HepG2 (cell line): ENCODE measurements at regions not wholly inside any gene's neighbourhood (a gene's known extent, or its start where the extent isn't known, plus 50 kb on each side); places are given as distances from the start of the nearest gene placed in this dataset.

Experiments
- ATAC-seq: fragments of 200-7000 bp; cut with Tn5 transposase; 3 replicates; pipeline ENCODE4 v1.9.1; 2020; ENCODE audit warnings: mild to moderate bottlenecking, moderate library complexity
- BruUV-seq: library from RNA; stranded (reverse); fragments of 400-500 nt; replicated peaks from 2 replicates; lab custom pipeline; 2021; lab: Mats Ljungman, UMichigan
- CTCF ChIA-PET: fragments of 300-600 bp; formaldehyde crosslinking; extraction: SDS; loops from one replicate; lab custom pipeline; 2021; ENCODE audit warnings: low total read pairs, inconsistent platforms, low intra/inter-chr PET ratio; lab: Yijun Ruan, JAX
- POLR2A ChIA-PET: fragments of 350-600 bp; sonication (Branson Sonifier 250); formaldehyde crosslinking; loops from one replicate; lab custom pipeline; 2020; ENCODE audit warnings: antibody characterized with exemption, inconsistent platforms; lab: Yijun Ruan, JAX
- DNase-seq: peaks from one replicate; pipeline ENCODE4 v3.0.0-alpha.2; 2015; ENCODE audit warnings: low spot score
- FAIRE-seq: peaks from 3 replicates; lab custom pipeline; 2011; peaks lifted over from hg19 to GRCh38; lab: Jason Lieb, UNC
- H2AFZ ChIP-seq: one replicate; pipeline ENCODE4 v1.6.1; 2011; ENCODE audit warnings: low read length, inconsistent platforms
- H3K27ac ChIP-seq: fragments of 300-600 bp; 3 replicates; pipeline ENCODE4 v1.8.0; 2011; ENCODE audit warnings: mixed run types, mild to moderate bottlenecking, mixed read lengths, low read length, inconsistent platforms; ENCODE audit not compliant: insufficient read depth; ENCODE audit errors: extremely low read length
- H3K27me3 ChIP-seq, 2 experiments: fragments of 200-600 bp in 1 of 2; 2 replicates in 1 of 2; 3 replicates in 1 of 2; pipeline versions ENCODE4 v1.6.0 to v1.8.0; 2011; ENCODE audit warnings: low read length in 2 of 2, mild to moderate bottlenecking in 2 of 2, moderate library complexity in 2 of 2, inconsistent platforms in 1 of 2; ENCODE audit not compliant: insufficient read depth in 2 of 2, control insufficient read depth in 1 of 2
- H3K36me3 ChIP-seq, 2 experiments: fragments of 200-600 bp in 1 of 2; replicated peaks in 1 of 2; 2 replicates in 1 of 2; 3 replicates in 1 of 2; pipeline versions ENCODE4 v1.5.1 to v1.8.0; 2011; ENCODE audit warnings: low read length in 2 of 2, inconsistent platforms in 1 of 2; ENCODE audit not compliant: insufficient read depth in 2 of 2, control insufficient read depth in 1 of 2
- H3K4me1 ChIP-seq: 2 replicates; pipeline ENCODE4 v1.5.1; 2012; ENCODE audit warnings: low read length, inconsistent platforms; ENCODE audit not compliant: insufficient read depth
- H3K4me2 ChIP-seq: 2 replicates; pipeline ENCODE4 v1.6.0; 2011; ENCODE audit warnings: low read depth, low read length, inconsistent platforms
- H3K4me3 ChIP-seq, 3 experiments: fragments of 200-600 bp in 1 of 3; sonication (generic), shearing (Covaris generic) in 1 of 3; replicated peaks in 1 of 3; 2 replicates each; pipeline ENCODE4 v1.5.1; 2011 to 2016; ENCODE audit warnings: low read length in 3 of 3, inconsistent platforms in 2 of 3, low read depth in 2 of 3, mild to moderate bottlenecking in 2 of 3, control low read depth in 1 of 3, mixed read lengths in 1 of 3; ENCODE audit not compliant: insufficient read depth in 1 of 3
- H3K79me2 ChIP-seq: one replicate; pipeline ENCODE4 v1.6.1; 2011; ENCODE audit warnings: low read length, inconsistent platforms; ENCODE audit not compliant: insufficient read depth
- H3K9ac ChIP-seq: 2 replicates; pipeline ENCODE4 v1.6.0; 2011; ENCODE audit warnings: mild to moderate bottlenecking, low read depth, low read length, inconsistent platforms; ENCODE audit not compliant: insufficient read depth
- H3K9me3 ChIP-seq: 2 replicates; pipeline ENCODE4 v1.5.1; 2012; ENCODE audit warnings: mild to moderate bottlenecking, low read length
- H4K20me1 ChIP-seq: 2 replicates; pipeline ENCODE4 v1.6.0; 2011; ENCODE audit warnings: inconsistent platforms, mild to moderate bottlenecking, low read length, moderate library complexity; ENCODE audit not compliant: insufficient read depth
- FUBP1 ChIP-seq: sonication (generic); formaldehyde crosslinking; IDR thresholded peaks from 2 replicates; pipeline ENCODE4 v1.5.1; 2020; ENCODE audit warnings: missing genetic modification reagents, mild to moderate bottlenecking, borderline replicate concordance
- MLXIP ChIP-seq: sonication (generic); formaldehyde crosslinking; IDR thresholded peaks from 2 replicates; pipeline ENCODE4 v1.9.0; 2021; ENCODE audit warnings: missing genetic modification reagents, borderline replicate concordance
- NCOA5 ChIP-seq: sonication (generic); formaldehyde crosslinking; IDR thresholded peaks from 2 replicates; pipeline ENCODE4 v1.4.0; 2020; ENCODE audit warnings: missing genetic modification reagents
- RCOR2 ChIP-seq: IDR thresholded peaks from 2 replicates; pipeline ENCODE4 v1.6.1; 2016; ENCODE audit warnings: missing biosample characterization, missing genetic modification reagents
- SETDB1 ChIP-seq: sonication (generic); formaldehyde crosslinking; IDR thresholded peaks from 2 replicates; pipeline ENCODE4 v1.5.1; 2020; ENCODE audit warnings: missing genetic modification reagents, mild to moderate bottlenecking, borderline replicate concordance
- SMC3 ChIP-seq: IDR thresholded peaks from 2 replicates; pipeline ENCODE4 v1.6.1; 2011; ENCODE audit warnings: low read length, improper control_type of control experiment
- SRF ChIP-seq: IDR thresholded peaks from 2 replicates; pipeline ENCODE4 v1.6.1; 2011; ENCODE audit warnings: mild to moderate bottlenecking, low read depth, low read length, moderate library complexity
- ZFP36L2 ChIP-seq: sonication (generic); formaldehyde crosslinking; IDR thresholded peaks from 2 replicates; pipeline ENCODE4 v1.4.0; 2020; ENCODE audit warnings: missing genetic modification reagents
- ZNF414 ChIP-seq: sonication (generic); formaldehyde crosslinking; IDR thresholded peaks from 2 replicates; pipeline ENCODE4 v1.5.0; 2020; ENCODE audit warnings: missing genetic modification reagents
- ZNF670 ChIP-seq: sonication (generic); formaldehyde crosslinking; IDR thresholded peaks from 2 replicates; pipeline ENCODE4 v1.8.0; 2022; ENCODE audit warnings: mild to moderate bottlenecking, missing genetic modification reagents, borderline replicate concordance
- ZSCAN25 ChIP-seq: sonication (generic); formaldehyde crosslinking; IDR thresholded peaks from 2 replicates; pipeline ENCODE4 v1.8.0; 2022; ENCODE audit warnings: mild to moderate bottlenecking, missing genetic modification reagents
- WGBS: methylation state at CpG from one replicate; pipeline ENCODE4 v1.1.6; 2017; ENCODE audit warnings: low lambda C conversion rate; 5-methylcytosine and 5-hydroxymethylcytosine counted together
- in situ Hi-C: cut with HindIII; loops from 2 replicates; pipeline ENCODE4 v1.10.0; 2017; ENCODE audit warnings: low pct_unique_long_range_greater_than_20kb; ENCODE audit not compliant: extremely low pct_ligation_motif_present
- intact Hi-C: fragments of 100-400 bp; cut with micrococcal nuclease; formaldehyde crosslinking; loops from one replicate; pipeline ENCODE4 v1.10.0; 2022; ENCODE audit not compliant: unreplicated experiment

GRCh38 chr11:130694488-130695045 is 221.7 kb downstream of the SNX19 start (continued):
- no peak for TF ChIP-seq ZNF414
- no peak for TF ChIP-seq SETDB1 (CRISPR knock-in tag)
- no peak for TF ChIP-seq SRF
- TF ChIP-seq MLXIP (CRISPR knock-in tag) = no peak

- no peak for ATAC-seq
- Histone ChIP-seq H3K27me3 (peaks cover 3 to 23% of the 10 kb centered on the region in 2 experiments; a peak in 3 of 5 replicates), H3K27ac (no peak overlapping the region), H3K9ac (no peak overlapping the region), H4K20me1 (no peaks in the 10 kb centered on the region), H3K9me3 (no peaks in the 10 kb centered on the region), H3K36me3 (no peaks in the 10 kb centered on the region), H3K4me1 (no peaks in the 10 kb centered on the region), H3K4me3 (no peak overlapping the region), H2AFZ (no peak overlapping the region), H3K79me2 (no peaks in the 10 kb centered on the region), H3K4me2 (no peak overlapping the region)
- ChIA-PET CTCF (no interaction called here), POLR2A (no interaction called here)
- in situ Hi-C loops = no loop called here
- WGBS = 30% methylated on average over 9 of the region's 10 CpGs
- FAIRE-seq = no peak
- intact Hi-C loops = no loop called here
- DNase-seq = no peak
- TF ChIP-seq RCOR2 (CRISPR knock-in tag) (no peak), ZNF670 (no peak), ZFP36L2 (CRISPR knock-in tag) (no peak), ZSCAN25 (CRISPR knock-in tag) (no peak), FUBP1 (CRISPR knock-in tag) (no peak), SMC3 (no peak), NCOA5 (CRISPR knock-in tag) (no peak)
- BruUV-seq = no TSS peak
These were observed 218.1 kb downstream of the SNX19 start for GRCh38 chr11:130698174-130698573.
